Urinary bladder (tissue), 3 donors: ENCODE measurements at regions not wholly inside any gene's neighbourhood (a gene's known extent, or its start where the extent isn't known, plus 50 kb on each side); places are given as distances from the start of the nearest gene placed in this dataset.

Experiments used
- DNase-seq: peaks from one replicate; pipeline ENCODE4 v3.0.0-alpha.2; 2015; ENCODE audit errors: extremely low spot score
- H3K27ac ChIP-seq: one replicate; pipeline ENCODE4 v1.5.1; 2013; ENCODE audit warnings: low read depth, mild to moderate bottlenecking, moderate library complexity
- H3K36me3 ChIP-seq: one replicate; pipeline ENCODE4 v1.6.1; 2013; ENCODE audit warnings: mild to moderate bottlenecking, moderate library complexity; ENCODE audit not compliant: insufficient read depth
- H3K4me1 ChIP-seq: one replicate; pipeline ENCODE4 v1.6.1; 2013; ENCODE audit warnings: mild to moderate bottlenecking, moderate library complexity; ENCODE audit not compliant: insufficient read depth
- H3K4me3 ChIP-seq: one replicate; pipeline ENCODE4 v1.5.1; 2013; ENCODE audit warnings: low read depth, low read length
- WGBS: extraction: QIAGEN DNeasy Blood & Tissue Kit; methylation state at CpG from one replicate; pipeline ENCODE4 v1.1.7; 2013; 5-methylcytosine and 5-hydroxymethylcytosine counted together
- donor health status: healthy with polysubstance abuse.
- donor health status: healthy.

- Histone ChIP-seq H3K36me3 (no peaks in the 10 kb centered on the region), H3K4me1 (no peaks in the 10 kb centered on the region), H3K27ac (no peak overlapping the region), H3K4me3 (no peak overlapping the region)
- WGBS: 51% methylated on average over 8 of the region's 8 CpGs
- DNase-seq: no peak
Measured at GRCh38 chr4:159538556-159538955, 435.7 kb downstream of the RAPGEF2 start.

- H3K27ac ChIP-seq: no peak overlapping the region
- H3K4me1 ChIP-seq: no peaks in the 10 kb centered on the region
- no peak for DNase-seq
- H3K4me3 ChIP-seq: no peak overlapping the region
- no peaks in the 10 kb centered on the region for H3K36me3 ChIP-seq
Measured at GRCh38 chr4:159540038-159540437, 437.2 kb downstream of the RAPGEF2 start.

- Histone ChIP-seq H3K4me3 (no peak overlapping the region), H3K27ac (no peak overlapping the region), H3K36me3 (no peaks in the 10 kb centered on the region), H3K4me1 (no peaks in the 10 kb centered on the region)
- no peak for DNase-seq
- 74% methylated on average over 4 of the region's 4 CpGs for WGBS
Measured at GRCh38 chr4:159540501-159540900, 437.6 kb downstream of the RAPGEF2 start.

- Histone ChIP-seq H3K36me3 (no peaks in the 10 kb centered on the region), H3K4me3 (no peak overlapping the region), H3K4me1 (no peaks in the 10 kb centered on the region), H3K27ac (no peak overlapping the region)
- 78% methylated on average over 2 of the region's 2 CpGs for WGBS
- no peak for DNase-seq
Measured at GRCh38 chr4:159541143-159541542, 438.3 kb downstream of the RAPGEF2 start.

GRCh38 chr4:159542296-159542695, 439.4 kb downstream of the RAPGEF2 start:
- H3K4me1 ChIP-seq: no peaks in the 10 kb centered on the region
- WGBS: 16% methylated on average over 1 of the region's 1 CpG

GRCh38 chr4:159543831-159544230, 441.0 kb downstream of the RAPGEF2 start:
- no peak overlapping the region for H3K4me3 ChIP-seq
- no peaks in the 10 kb centered on the region for H3K4me1 ChIP-seq
- no peak for DNase-seq
- H3K27ac ChIP-seq: no peak overlapping the region
- no peaks in the 10 kb centered on the region for H3K36me3 ChIP-seq
- WGBS: 67% methylated on average over 5 of the region's 5 CpGs

More at GRCh38 chr4:159542296-159542695, 439.4 kb downstream of the RAPGEF2 start:
- DNase-seq: no peak
- Histone ChIP-seq H3K4me3 (no peak overlapping the region), H3K27ac (no peak overlapping the region), H3K36me3 (no peaks in the 10 kb centered on the region)

GRCh38 chr4:159545556-159545955, 442.7 kb downstream of the RAPGEF2 start:
- H3K36me3 ChIP-seq: no peaks in the 10 kb centered on the region
- WGBS: 91% methylated on average over 2 of the region's 2 CpGs
- no peak for DNase-seq
- no peak overlapping the region for H3K4me3 ChIP-seq
- H3K27ac ChIP-seq: no peak overlapping the region
- H3K4me1 ChIP-seq: no peaks in the 10 kb centered on the region

GRCh38 chr4:159547645-159548308, 444.9 kb downstream of the RAPGEF2 start:
- no peak for DNase-seq
- Histone ChIP-seq H3K4me1 (no peaks in the 10 kb centered on the region), H3K27ac (no peak overlapping the region), H3K4me3 (no peak overlapping the region), H3K36me3 (no peaks in the 10 kb centered on the region)
- WGBS: 61% methylated on average over 1 of the region's 1 CpG

GRCh38 chr4:159549098-159549518, 446.2 kb downstream of the RAPGEF2 start:
- 86% methylated on average over 2 of the region's 2 CpGs for WGBS

GRCh38 chr4:159551281-159551680, 448.4 kb downstream of the RAPGEF2 start:
- Histone ChIP-seq H3K36me3 (no peaks in the 10 kb centered on the region), H3K4me3 (no peak overlapping the region), H3K4me1 (no peaks in the 10 kb centered on the region), H3K27ac (no peak overlapping the region)
- DNase-seq: no peak
- 0% methylated on average over 1 of the region's 1 CpG for WGBS

More at GRCh38 chr4:159549098-159549518, 446.2 kb downstream of the RAPGEF2 start:
- no peak overlapping the region for H3K27ac ChIP-seq
- no peak overlapping the region for H3K4me3 ChIP-seq
- H3K36me3 ChIP-seq: no peaks in the 10 kb centered on the region
- H3K4me1 ChIP-seq: no peaks in the 10 kb centered on the region
- no peak for DNase-seq

GRCh38 chr4:159552979-159553768, 450.3 kb downstream of the RAPGEF2 start:
- Histone ChIP-seq H3K4me3 (no peak overlapping the region), H3K27ac (no peak overlapping the region), H3K4me1 (no peaks in the 10 kb centered on the region), H3K36me3 (no peaks in the 10 kb centered on the region)
- WGBS: 70% methylated on average over 4 of the region's 4 CpGs
- DNase-seq: no peak

- no peak for DNase-seq
- H3K4me1 ChIP-seq: no peaks in the 10 kb centered on the region
Measured at GRCh38 chr4:159555873-159556272, 453.0 kb downstream of the RAPGEF2 start.

GRCh38 chr4:159562366-159562765, 459.5 kb downstream of the RAPGEF2 start:
- DNase-seq: no peak
- Histone ChIP-seq H3K36me3 (no peaks in the 10 kb centered on the region), H3K4me1 (no peaks in the 10 kb centered on the region), H3K4me3 (no peak overlapping the region), H3K27ac (no peak overlapping the region)
- 71% methylated on average over 1 of the region's 1 CpG for WGBS

More at GRCh38 chr4:159555873-159556272, 453.0 kb downstream of the RAPGEF2 start:
- Histone ChIP-seq H3K27ac (no peak overlapping the region), H3K36me3 (no peaks in the 10 kb centered on the region), H3K4me3 (no peak overlapping the region)

GRCh38 chr4:159563257-159563656, 460.4 kb downstream of the RAPGEF2 start:
- 51% methylated on average over 1 of the region's 1 CpG for WGBS
- Histone ChIP-seq H3K36me3 (no peaks in the 10 kb centered on the region), H3K27ac (no peak overlapping the region), H3K4me1 (no peaks in the 10 kb centered on the region), H3K4me3 (no peak overlapping the region)
- no peak for DNase-seq
